Amniotic epithelial cell (primary cell): ENCODE measurements at regions not wholly inside any gene's neighbourhood (a gene's known extent, or its start where the extent isn't known, plus 50 kb on each side); places are given as distances from the start of the nearest gene placed in this dataset.
A peak's percentile ranks its signal among the peaks of the same experiment; 100 is the strongest.

Experiments
- DNase-seq: peaks from one replicate; pipeline ENCODE4 v3.0.0-alpha.2; 2010; ENCODE audit warnings: low read depth

GRCh38 chrX:40147971-40148370 is 50.2 kb upstream of the BCOR start:
- peak; percentile 39 for DNase-seq
